Esophagus muscularis mucosa (tissue), 4 donors: ENCODE measurements at regions not wholly inside any gene's neighbourhood (a gene's known extent, or its start where the extent isn't known, plus 50 kb on each side); places are given as distances from the start of the nearest gene placed in this dataset.

ENCODE experiments used
- CTCF ChIP-seq, 3 experiments: fragments of 200-600 bp in 2 of 3; fragments of 450-650 bp in 1 of 3; sonication (generic) in 2 of 3; IDR thresholded peaks; one replicate each; pipeline ENCODE4 v1.5.1; 2017 to 2019; ENCODE audit warnings: antibody characterized with exemption in 3 of 3, mild to moderate bottlenecking in 2 of 3, moderate library complexity in 1 of 3
- EP300 ChIP-seq: sonication (generic); formaldehyde crosslinking; IDR thresholded peaks from one replicate; pipeline ENCODE4 v1.6.1; 2017; ENCODE audit warnings: antibody characterized with exemption
- POLR2A ChIP-seq: fragments of 450-650 bp; IDR thresholded peaks from one replicate; pipeline ENCODE4 v1.6.1; 2017; ENCODE audit warnings: antibody characterized with exemption, moderate library complexity, mild to moderate bottlenecking, low read depth
- POLR2AphosphoS5 ChIP-seq, 2 donors: sonication (generic); formaldehyde crosslinking; IDR thresholded peaks; one replicate each; pipeline ENCODE4 v1.6.1; 2017; ENCODE audit warnings: antibody characterized with exemption in 2 of 2

- no peak for TF ChIP-seq CTCF (IDR thresholded peaks at IDR 0.05)
- no peak for TF ChIP-seq POLR2AphosphoS5 (IDR thresholded peaks at IDR 0.05)
- no peak for TF ChIP-seq POLR2A
- no peak for TF ChIP-seq EP300
Measured at GRCh38 chr16:55008836-55009510, 78.3 kb downstream of the IRX5 start.
